GM23338 (cell line): ENCODE measurements at regions not wholly inside any gene's neighbourhood (a gene's known extent, or its start where the extent isn't known, plus 50 kb on each side); places are given as distances from the start of the nearest gene placed in this dataset.

ENCODE experiments used
- ATAC-seq: fragments of 200-7000 bp; cut with Tn5 transposase; 3 replicates; pipeline ENCODE4 v1.9.1; 2020
- DNase-seq: peaks from one replicate; pipeline ENCODE4 v3.0.0-alpha.2; 2015; ENCODE audit warnings: low spot score
- H2AFZ ChIP-seq: fragments of 200-600 bp; sonication (generic); 2 replicates; pipeline ENCODE4 v1.8.0; 2016; ENCODE audit warnings: antibody characterized with exemption, mild to moderate bottlenecking, moderate library complexity
- H3F3A ChIP-seq: fragments of 200-600 bp; sonication (generic); replicated peaks from 2 replicates; pipeline ENCODE4 v1.8.0; 2017; ENCODE audit warnings: antibody characterized with exemption, mixed run types, low read depth
- H3K27ac ChIP-seq: fragments of 200-600 bp; sonication (generic); 2 replicates; pipeline ENCODE4 v1.6.1; 2016; ENCODE audit warnings: low read depth
- H3K27me3 ChIP-seq: fragments of 200-600 bp; sonication (generic); 2 replicates; pipeline ENCODE4 v1.8.0; 2016; ENCODE audit warnings: mild to moderate bottlenecking, mixed run types, moderate library complexity; ENCODE audit not compliant: insufficient read depth
- H3K36me3 ChIP-seq: fragments of 200-600 bp; sonication (generic); 2 replicates; pipeline ENCODE4 v1.8.0; 2016; ENCODE audit warnings: mild to moderate bottlenecking; ENCODE audit not compliant: insufficient read depth
- H3K4me1 ChIP-seq: fragments of 200-600 bp; sonication (generic); 2 replicates; pipeline ENCODE4 v1.8.0; 2016; ENCODE audit warnings: mild to moderate bottlenecking, moderate library complexity; ENCODE audit not compliant: insufficient read depth
- H3K4me2 ChIP-seq: fragments of 200-600 bp; sonication (generic); 2 replicates; pipeline ENCODE4 v1.7.1; 2017; ENCODE audit warnings: mixed run types
- H3K4me3 ChIP-seq: fragments of 200-600 bp; sonication (generic); 2 replicates; pipeline ENCODE4 v1.6.1; 2016; ENCODE audit warnings: mixed run types
- H3K79me2 ChIP-seq: fragments of 200-600 bp; sonication (generic); replicated peaks from 2 replicates; pipeline ENCODE4 v1.8.0; 2017; ENCODE audit warnings: mild to moderate bottlenecking; ENCODE audit not compliant: insufficient read depth
- H3K9me2 ChIP-seq: fragments of 200-600 bp; sonication (generic); 2 replicates; pipeline ENCODE4 v1.8.0; 2017; ENCODE audit not compliant: insufficient read depth
- H4K20me1 ChIP-seq: fragments of 200-600 bp; sonication (generic); replicated peaks from 2 replicates; pipeline ENCODE4 v1.8.0; 2017; ENCODE audit warnings: mild to moderate bottlenecking; ENCODE audit not compliant: insufficient read depth
- H3K27ac Mint-ChIP-seq: 2 replicates; pipeline ENCODE4 v1.8.0; 2020; ENCODE audit warnings: inconsistent platforms, mild to moderate bottlenecking, moderate library complexity, mixed read lengths
- H3K27me3 Mint-ChIP-seq: 3 replicates; pipeline ENCODE4 v1.8.0; 2022; ENCODE audit warnings: low read depth, mild to moderate bottlenecking, moderate library complexity, mixed read lengths, inconsistent platforms; ENCODE audit not compliant: insufficient read depth, poor library complexity
- H3K36me3 Mint-ChIP-seq: 3 replicates; pipeline ENCODE4 v1.8.0; 2021; ENCODE audit warnings: low read depth, mild to moderate bottlenecking, inconsistent platforms, moderate library complexity, mixed read lengths
- H3K4me1 Mint-ChIP-seq: 3 replicates; pipeline ENCODE4 v1.8.0; 2020; ENCODE audit warnings: mild to moderate bottlenecking, inconsistent platforms, mixed read lengths
- H3K4me3 Mint-ChIP-seq: 3 replicates; pipeline ENCODE4 v1.8.0; 2021; ENCODE audit warnings: moderate library complexity, mild to moderate bottlenecking, inconsistent platforms, mixed read lengths
- H3K9me3 Mint-ChIP-seq: 3 replicates; pipeline ENCODE4 v1.8.0; 2020; ENCODE audit warnings: moderate library complexity, mild to moderate bottlenecking, inconsistent platforms, mixed read lengths
- EZH2 ChIP-seq: fragments of 200-600 bp; sonication (generic); IDR thresholded peaks from one replicate; pipeline ENCODE4 v1.8.0; 2017; ENCODE audit warnings: antibody characterized with exemption, mild to moderate bottlenecking, low read depth; ENCODE audit not compliant: unreplicated experiment
- EZH2phosphoT487 ChIP-seq: fragments of 200-600 bp; sonication (generic); IDR thresholded peaks from one replicate; pipeline ENCODE4 v1.8.1; 2018; ENCODE audit warnings: antibody characterized with exemption; ENCODE audit not compliant: unreplicated experiment
- JUNB ChIP-seq: IDR thresholded peaks from one replicate; pipeline ENCODE4 v1.6.1; 2016; ENCODE audit warnings: antibody characterized with exemption; ENCODE audit not compliant: unreplicated experiment
- NANOG ChIP-seq: IDR thresholded peaks from 2 replicates; pipeline ENCODE4 v1.6.1; 2016; ENCODE audit warnings: antibody characterized with exemption, borderline replicate concordance
- POLR2AphosphoS5 ChIP-seq: IDR thresholded peaks from 2 replicates; pipeline ENCODE4 v1.6.1; 2016; ENCODE audit warnings: antibody characterized with exemption, low read depth
- STAT1 ChIP-seq: IDR thresholded peaks from one replicate; pipeline ENCODE4 v1.6.1; 2016; ENCODE audit warnings: antibody characterized with exemption; ENCODE audit not compliant: unreplicated experiment
- ZNF114 ChIP-seq: fragments of 250-450 bp; sonication (Bioruptor Pico); IDR thresholded peaks from 2 replicates; pipeline ENCODE4 v1.5.0; 2020; ENCODE audit warnings: mild to moderate bottlenecking, moderate library complexity
- ZNF331 ChIP-seq: fragments of 250-450 bp; sonication (Bioruptor Pico); IDR thresholded peaks from 2 replicates; pipeline ENCODE4 v1.5.0; 2020; ENCODE audit warnings: low read depth, mild to moderate bottlenecking, moderate library complexity
- TF ChIP-seq, protein P1 (sequence below): IDR thresholded peaks from one replicate; pipeline ENCODE4 v1.6.1; 2018; ENCODE audit warnings: antibody characterized with exemption; ENCODE audit not compliant: unreplicated experiment
- TF ChIP-seq, protein P2 (sequence below), 2 experiments: fragments of 200-600 bp in 1 of 2; sonication (generic) in 1 of 2; conservative IDR thresholded peaks; 2 replicates each; pipeline versions ENCODE4 v1.5.1 to v1.6.1; 2016 to 2017; ENCODE audit warnings: antibody characterized with exemption in 2 of 2, low read depth in 2 of 2, mild to moderate bottlenecking in 2 of 2, moderate library complexity in 1 of 2
- TF ChIP-seq, protein P3 (sequence below): fragments of 250-450 bp; sonication (Bioruptor Pico); IDR thresholded peaks from 2 replicates; pipeline ENCODE4 v1.5.0; 2020; ENCODE audit warnings: mild to moderate bottlenecking, moderate library complexity

DNA sequence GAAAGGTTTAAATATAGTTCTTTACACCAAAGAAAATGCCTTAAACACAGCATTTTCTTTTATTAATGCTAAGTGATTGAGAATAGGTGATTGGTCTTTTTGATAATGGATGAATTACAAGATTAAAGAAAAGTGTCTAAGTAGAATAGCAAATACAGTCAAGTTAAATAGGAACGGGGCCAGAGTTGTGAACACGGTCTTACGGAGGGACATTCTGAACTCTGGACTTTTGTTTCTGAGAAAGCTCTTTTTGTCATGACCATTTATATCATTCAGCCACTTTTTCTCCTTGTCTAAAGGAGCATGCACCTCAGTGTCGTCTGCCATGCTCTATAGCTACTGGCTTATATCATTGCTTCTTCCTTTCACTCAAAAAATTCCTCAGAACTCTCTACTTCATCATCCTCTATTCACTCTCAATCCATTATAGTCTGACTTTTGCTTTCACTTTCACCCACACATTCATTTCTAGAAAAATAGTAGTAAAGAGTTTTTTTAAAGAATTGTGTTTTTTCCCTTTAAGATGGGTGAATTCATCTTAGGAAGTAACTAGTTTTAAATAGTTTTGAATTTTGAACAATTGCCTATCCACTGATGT lies 263.0 kb upstream of the FBXL7 start:
- H2AFZ ChIP-seq, result no peak overlapping the region
- H3K27me3 ChIP-seq, result no peaks in the 10 kb centered on the region
- Mint-ChIP-seq H3K9me3 (peaks cover 26% of the 10 kb centered on the region), H3K27me3 (peaks cover 3% of the 10 kb centered on the region), H3K27ac (no peak overlapping the region), H3K36me3 (peaks cover 20% of the 10 kb centered on the region; the same call in 2 of the 3 replicates), H3K4me3 (no peak overlapping the region), H3K4me1 (peaks cover 16% of the 10 kb centered on the region)
- no peaks in the 10 kb centered on the region for H3K4me1 ChIP-seq
- no peaks in the 10 kb centered on the region for H3F3A ChIP-seq
- TF ChIP-seq, protein P1, sequence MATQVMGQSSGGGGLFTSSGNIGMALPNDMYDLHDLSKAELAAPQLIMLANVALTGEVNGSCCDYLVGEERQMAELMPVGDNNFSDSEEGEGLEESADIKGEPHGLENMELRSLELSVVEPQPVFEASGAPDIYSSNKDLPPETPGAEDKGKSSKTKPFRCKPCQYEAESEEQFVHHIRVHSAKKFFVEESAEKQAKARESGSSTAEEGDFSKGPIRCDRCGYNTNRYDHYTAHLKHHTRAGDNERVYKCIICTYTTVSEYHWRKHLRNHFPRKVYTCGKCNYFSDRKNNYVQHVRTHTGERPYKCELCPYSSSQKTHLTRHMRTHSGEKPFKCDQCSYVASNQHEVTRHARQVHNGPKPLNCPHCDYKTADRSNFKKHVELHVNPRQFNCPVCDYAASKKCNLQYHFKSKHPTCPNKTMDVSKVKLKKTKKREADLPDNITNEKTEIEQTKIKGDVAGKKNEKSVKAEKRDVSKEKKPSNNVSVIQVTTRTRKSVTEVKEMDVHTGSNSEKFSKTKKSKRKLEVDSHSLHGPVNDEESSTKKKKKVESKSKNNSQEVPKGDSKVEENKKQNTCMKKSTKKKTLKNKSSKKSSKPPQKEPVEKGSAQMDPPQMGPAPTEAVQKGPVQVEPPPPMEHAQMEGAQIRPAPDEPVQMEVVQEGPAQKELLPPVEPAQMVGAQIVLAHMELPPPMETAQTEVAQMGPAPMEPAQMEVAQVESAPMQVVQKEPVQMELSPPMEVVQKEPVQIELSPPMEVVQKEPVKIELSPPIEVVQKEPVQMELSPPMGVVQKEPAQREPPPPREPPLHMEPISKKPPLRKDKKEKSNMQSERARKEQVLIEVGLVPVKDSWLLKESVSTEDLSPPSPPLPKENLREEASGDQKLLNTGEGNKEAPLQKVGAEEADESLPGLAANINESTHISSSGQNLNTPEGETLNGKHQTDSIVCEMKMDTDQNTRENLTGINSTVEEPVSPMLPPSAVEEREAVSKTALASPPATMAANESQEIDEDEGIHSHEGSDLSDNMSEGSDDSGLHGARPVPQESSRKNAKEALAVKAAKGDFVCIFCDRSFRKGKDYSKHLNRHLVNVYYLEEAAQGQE, result no peak
- TF ChIP-seq NANOG, result no peak
- TF ChIP-seq POLR2AphosphoS5, result no peak
- TF ChIP-seq JUNB, result no peak
- no peak for TF ChIP-seq EZH2phosphoT487
- TF ChIP-seq, protein P2, sequence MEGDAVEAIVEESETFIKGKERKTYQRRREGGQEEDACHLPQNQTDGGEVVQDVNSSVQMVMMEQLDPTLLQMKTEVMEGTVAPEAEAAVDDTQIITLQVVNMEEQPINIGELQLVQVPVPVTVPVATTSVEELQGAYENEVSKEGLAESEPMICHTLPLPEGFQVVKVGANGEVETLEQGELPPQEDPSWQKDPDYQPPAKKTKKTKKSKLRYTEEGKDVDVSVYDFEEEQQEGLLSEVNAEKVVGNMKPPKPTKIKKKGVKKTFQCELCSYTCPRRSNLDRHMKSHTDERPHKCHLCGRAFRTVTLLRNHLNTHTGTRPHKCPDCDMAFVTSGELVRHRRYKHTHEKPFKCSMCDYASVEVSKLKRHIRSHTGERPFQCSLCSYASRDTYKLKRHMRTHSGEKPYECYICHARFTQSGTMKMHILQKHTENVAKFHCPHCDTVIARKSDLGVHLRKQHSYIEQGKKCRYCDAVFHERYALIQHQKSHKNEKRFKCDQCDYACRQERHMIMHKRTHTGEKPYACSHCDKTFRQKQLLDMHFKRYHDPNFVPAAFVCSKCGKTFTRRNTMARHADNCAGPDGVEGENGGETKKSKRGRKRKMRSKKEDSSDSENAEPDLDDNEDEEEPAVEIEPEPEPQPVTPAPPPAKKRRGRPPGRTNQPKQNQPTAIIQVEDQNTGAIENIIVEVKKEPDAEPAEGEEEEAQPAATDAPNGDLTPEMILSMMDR (conservative IDR thresholded peaks at IDR 0.05; ENCODE audit: low read depth in 2 of 2), result no peak
- no peak for TF ChIP-seq EZH2
- no peak for DNase-seq
- no peaks in the 10 kb centered on the region for H3K36me3 ChIP-seq
- H3K27ac ChIP-seq, result no peak overlapping the region
- no peak overlapping the region for H3K4me3 ChIP-seq
- no peaks in the 10 kb centered on the region for H4K20me1 ChIP-seq
- no peak for ATAC-seq
- H3K79me2 ChIP-seq, result no peaks in the 10 kb centered on the region
- H3K9me2 ChIP-seq, result no peaks in the 10 kb centered on the region
- H3K4me2 ChIP-seq, result no peak overlapping the region

DNA sequence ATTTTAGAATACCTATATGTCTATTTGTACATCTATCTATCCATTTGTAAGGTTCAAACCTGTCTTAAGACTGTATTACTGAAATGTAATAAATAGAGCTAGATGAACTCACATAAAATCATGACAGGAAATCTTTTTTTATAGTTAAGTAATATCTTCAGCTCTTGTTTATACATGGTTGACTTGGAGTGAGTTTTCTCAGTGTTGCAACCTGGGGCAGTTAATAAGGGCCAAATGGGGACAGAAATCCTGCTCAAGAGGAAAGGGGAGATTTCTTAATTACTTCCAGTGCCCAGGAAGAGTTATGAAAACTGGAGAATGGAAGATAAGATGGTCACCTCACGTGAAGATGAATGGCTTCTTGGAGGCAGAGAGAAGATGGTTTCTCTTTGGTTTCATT lies 265.1 kb upstream of the FBXL7 start:
- H3K4me1 Mint-ChIP-seq, result peaks cover 23% of the 10 kb centered on the region
- Histone ChIP-seq H3K4me2 (no peak overlapping the region), H3K36me3 (no peaks in the 10 kb centered on the region), H4K20me1 (no peaks in the 10 kb centered on the region), H2AFZ (no peak overlapping the region), H3K4me1 (no peaks in the 10 kb centered on the region), H3K4me3 (no peak overlapping the region), H3K79me2 (no peaks in the 10 kb centered on the region), H3F3A (no peaks in the 10 kb centered on the region), H3K27me3 (no peaks in the 10 kb centered on the region), H3K27ac (no peak overlapping the region), H3K9me2 (no peaks in the 10 kb centered on the region)
- H3K27ac Mint-ChIP-seq, result no peak overlapping the region
- peaks cover 8% of the 10 kb centered on the region; the same call in 2 of the 3 replicates for H3K36me3 Mint-ChIP-seq
- H3K9me3 Mint-ChIP-seq, result peaks cover 12% of the 10 kb centered on the region
- DNase-seq (no peak), ATAC-seq (no peak)
- H3K27me3 Mint-ChIP-seq, result peaks cover 3% of the 10 kb centered on the region
- H3K4me3 Mint-ChIP-seq, result no peak overlapping the region
- TF ChIP-seq ZNF331 (CRISPR knock-in tag) (no peak), EZH2phosphoT487 (no peak), ZNF114 (no peak), EZH2 (no peak), POLR2AphosphoS5 (no peak), STAT1 (no peak)
- TF ChIP-seq, protein P3, sequence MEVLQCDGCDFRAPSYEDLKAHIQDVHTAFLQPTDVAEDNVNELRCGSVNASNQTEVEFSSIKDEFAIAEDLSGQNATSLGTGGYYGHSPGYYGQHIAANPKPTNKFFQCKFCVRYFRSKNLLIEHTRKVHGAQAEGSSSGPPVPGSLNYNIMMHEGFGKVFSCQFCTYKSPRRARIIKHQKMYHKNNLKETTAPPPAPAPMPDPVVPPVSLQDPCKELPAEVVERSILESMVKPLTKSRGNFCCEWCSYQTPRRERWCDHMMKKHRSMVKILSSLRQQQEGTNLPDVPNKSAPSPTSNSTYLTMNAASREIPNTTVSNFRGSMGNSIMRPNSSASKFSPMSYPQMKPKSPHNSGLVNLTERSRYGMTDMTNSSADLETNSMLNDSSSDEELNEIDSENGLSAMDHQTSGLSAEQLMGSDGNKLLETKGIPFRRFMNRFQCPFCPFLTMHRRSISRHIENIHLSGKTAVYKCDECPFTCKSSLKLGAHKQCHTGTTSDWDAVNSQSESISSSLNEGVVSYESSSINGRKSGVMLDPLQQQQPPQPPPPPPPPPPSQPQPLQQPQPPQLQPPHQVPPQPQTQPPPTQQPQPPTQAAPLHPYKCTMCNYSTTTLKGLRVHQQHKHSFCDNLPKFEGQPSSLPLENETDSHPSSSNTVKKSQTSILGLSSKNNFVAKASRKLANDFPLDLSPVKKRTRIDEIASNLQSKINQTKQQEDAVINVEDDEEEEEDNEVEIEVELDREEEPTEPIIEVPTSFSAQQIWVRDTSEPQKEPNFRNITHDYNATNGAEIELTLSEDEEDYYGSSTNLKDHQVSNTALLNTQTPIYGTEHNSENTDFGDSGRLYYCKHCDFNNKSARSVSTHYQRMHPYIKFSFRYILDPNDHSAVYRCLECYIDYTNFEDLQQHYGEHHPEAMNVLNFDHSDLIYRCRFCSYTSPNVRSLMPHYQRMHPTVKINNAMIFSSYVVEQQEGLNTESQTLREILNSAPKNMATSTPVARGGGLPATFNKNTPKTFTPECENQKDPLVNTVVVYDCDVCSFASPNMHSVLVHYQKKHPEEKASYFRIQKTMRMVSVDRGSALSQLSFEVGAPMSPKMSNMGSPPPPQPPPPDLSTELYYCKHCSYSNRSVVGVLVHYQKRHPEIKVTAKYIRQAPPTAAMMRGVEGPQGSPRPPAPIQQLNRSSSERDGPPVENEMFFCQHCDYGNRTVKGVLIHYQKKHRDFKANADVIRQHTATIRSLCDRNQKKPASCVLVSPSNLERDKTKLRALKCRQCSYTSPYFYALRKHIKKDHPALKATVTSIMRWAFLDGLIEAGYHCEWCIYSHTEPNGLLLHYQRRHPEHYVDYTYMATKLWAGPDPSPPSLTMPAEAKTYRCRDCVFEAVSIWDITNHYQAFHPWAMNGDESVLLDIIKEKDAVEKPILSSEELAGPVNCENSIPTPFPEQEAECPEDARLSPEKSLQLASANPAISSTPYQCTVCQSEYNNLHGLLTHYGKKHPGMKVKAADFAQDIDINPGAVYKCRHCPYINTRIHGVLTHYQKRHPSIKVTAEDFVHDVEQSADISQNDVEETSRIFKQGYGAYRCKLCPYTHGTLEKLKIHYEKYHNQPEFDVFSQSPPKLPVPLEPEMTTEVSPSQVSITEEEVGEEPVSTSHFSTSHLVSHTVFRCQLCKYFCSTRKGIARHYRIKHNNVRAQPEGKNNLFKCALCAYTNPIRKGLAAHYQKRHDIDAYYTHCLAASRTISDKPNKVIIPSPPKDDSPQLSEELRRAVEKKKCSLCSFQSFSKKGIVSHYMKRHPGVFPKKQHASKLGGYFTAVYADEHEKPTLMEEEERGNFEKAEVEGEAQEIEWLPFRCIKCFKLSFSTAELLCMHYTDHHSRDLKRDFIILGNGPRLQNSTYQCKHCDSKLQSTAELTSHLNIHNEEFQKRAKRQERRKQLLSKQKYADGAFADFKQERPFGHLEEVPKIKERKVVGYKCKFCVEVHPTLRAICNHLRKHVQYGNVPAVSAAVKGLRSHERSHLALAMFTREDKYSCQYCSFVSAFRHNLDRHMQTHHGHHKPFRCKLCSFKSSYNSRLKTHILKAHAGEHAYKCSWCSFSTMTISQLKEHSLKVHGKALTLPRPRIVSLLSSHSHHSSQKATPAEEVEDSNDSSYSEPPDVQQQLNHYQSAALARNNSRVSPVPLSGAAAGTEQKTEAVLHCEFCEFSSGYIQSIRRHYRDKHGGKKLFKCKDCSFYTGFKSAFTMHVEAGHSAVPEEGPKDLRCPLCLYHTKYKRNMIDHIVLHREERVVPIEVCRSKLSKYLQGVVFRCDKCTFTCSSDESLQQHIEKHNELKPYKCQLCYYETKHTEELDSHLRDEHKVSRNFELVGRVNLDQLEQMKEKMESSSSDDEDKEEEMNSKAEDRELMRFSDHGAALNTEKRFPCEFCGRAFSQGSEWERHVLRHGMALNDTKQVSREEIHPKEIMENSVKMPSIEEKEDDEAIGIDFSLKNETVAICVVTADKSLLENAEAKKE, result no peak
